Panc1 (cell line): ENCODE measurements at regions not wholly inside any gene's neighbourhood (a gene's known extent, or its start where the extent isn't known, plus 50 kb on each side); places are given as distances from the start of the nearest gene placed in this dataset.

Source experiments
- CTCF ChIP-seq: fragments of 450-650 bp; IDR thresholded peaks from 2 replicates; pipeline ENCODE4 v1.5.1; 2017; ENCODE audit warnings: mild to moderate bottlenecking
- POLR2AphosphoS5 ChIP-seq: IDR thresholded peaks from 2 replicates; pipeline ENCODE4 v1.6.1; 2012; ENCODE audit warnings: mild to moderate bottlenecking, low read depth, low read length, moderate library complexity
- REST ChIP-seq, 2 experiments: IDR thresholded peaks; 2 replicates each; pipeline ENCODE4 v1.6.1; 2011 to 2012; ENCODE audit warnings: low read depth in 2 of 2, control low read depth in 1 of 2, low read length in 1 of 2, mild to moderate bottlenecking in 1 of 2, moderate library complexity in 1 of 2; ENCODE audit not compliant: insufficient read depth in 1 of 2
- TCF7L2 ChIP-seq: IDR thresholded peaks from 2 replicates; pipeline ENCODE4 v1.6.1; 2011; ENCODE audit warnings: mild to moderate bottlenecking, low read depth, low read length, inconsistent platforms

- no peak for TF ChIP-seq CTCF
- TF ChIP-seq TCF7L2 = no peak
- no peak for TF ChIP-seq POLR2AphosphoS5
- no peak for TF ChIP-seq REST (IDR thresholded peaks at IDR 0.05; ENCODE audit: insufficient read depth in 1 of 2, low read depth in 2 of 2, low read length in 1 of 2)
Measured at GRCh38 chr12:89892436-89892835, 183.8 kb upstream of the ATP2B1 start.
